UCSD-AML1 (cell line): ENCODE measurements at regions not wholly inside any gene's neighbourhood (a gene's known extent, or its start where the extent isn't known, plus 50 kb on each side); places are given as distances from the start of the nearest gene placed in this dataset.
"Not testable (repeated sequence)": the region's sequence is repeated elsewhere in the genome, so short reads cannot be mapped to it uniquely, and the experiment has no call there.

Experiments used
- DNase-seq: peaks from one replicate; lab custom pipeline; 2025; ENCODE audit not compliant: unreplicated experiment; lab: John Stamatoyannopoulos, UW

DNA sequence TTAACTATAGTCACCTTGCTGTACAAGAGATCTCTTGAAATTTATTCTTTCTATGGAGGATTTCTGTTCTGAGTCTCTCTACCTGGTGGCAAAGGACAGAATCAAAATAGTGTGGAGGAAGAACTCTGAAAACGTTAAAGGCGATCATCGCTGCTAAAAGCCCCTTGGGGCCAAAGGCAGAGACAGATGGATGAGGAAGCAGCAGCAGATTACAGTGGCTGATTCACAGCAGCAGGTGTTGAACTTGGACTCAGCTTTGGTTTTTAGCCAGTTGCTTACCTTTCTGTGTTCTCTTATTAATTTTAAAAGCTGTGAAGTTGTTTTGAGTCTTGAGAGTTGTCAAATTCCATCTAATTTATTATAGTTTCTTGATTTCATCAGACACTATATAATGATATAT, 956.1 kb upstream of the GOT2 start:
- DNase-seq, result no peak

DNA sequence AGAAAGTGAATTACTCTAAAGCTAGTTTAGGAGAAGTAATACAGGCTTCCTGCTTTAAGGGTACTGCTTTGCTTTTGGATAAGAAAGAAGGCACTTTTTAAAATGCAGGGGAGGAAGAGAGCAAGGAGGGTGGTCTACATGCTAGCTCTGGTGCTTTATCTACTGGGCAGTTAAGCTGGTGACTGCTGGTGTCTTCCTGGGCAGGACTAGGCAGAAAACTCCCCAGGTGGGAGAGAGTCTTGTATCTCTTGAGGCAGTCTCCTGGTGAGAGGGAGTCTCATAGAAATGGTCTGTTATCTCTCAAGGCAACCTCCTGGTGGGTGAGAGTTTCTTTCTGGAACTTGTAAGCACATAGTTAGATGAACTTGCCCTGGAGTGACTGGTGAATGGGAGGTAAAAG, 953.9 kb upstream of the GOT2 start:
- no peak for DNase-seq

DNA sequence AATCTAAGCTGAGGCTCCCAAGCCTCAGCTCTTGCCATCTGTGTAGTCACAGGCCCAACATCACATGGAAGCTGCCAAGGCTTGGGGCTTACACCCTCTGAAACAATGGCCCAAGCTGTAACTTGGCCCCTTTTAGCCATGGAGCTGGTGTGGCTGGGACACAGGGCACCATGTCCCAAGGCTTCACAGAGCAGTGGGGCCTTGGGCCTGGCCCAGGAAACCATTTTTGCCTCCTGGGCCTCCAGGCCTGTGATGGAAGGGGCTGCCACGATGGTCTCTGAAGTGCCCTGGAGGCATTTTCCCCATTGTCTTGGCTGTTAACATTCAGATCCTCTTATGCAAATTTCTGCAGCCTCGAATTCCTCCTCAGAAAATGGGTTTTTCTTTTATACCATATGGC, 952.3 kb upstream of the GOT2 start:
- DNase-seq, result no peak

DNA sequence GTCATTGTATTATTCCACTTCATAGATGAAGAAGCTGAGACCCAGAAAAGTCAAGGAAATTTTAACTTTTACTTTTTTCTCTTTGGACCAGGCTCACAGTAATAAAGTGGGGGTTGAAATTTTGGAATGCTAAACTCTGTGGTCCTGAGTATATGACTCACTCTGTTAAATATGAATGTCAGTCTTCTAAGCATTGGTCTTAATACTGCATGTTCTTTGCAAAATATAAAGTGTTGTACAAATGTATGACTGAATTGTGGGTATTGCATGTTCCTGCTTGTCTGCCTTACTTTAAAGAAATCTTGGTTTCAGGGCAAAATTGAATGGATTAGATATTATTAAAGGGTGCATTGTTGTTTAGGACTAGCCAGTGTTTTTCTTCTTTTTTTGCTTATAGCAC, 950.8 kb upstream of the GOT2 start:
- DNase-seq, result no peak

DNA sequence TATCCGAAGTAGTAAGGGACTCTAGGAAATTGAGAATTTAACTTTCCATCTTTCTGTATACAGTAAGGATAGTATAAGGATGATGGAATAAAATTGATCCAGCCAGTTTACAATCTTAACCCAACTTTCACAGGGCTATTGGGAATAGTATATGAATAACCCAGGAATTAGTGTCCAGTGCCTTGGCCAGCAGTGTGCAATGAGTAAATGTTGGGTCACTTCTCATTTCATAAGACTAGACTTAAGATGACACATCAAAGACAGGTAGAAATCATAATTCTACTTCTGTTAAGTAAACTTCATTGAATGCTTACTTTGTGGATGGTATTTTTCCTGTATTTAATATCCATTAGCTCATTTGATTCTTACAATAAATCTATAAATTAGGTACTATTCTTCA, 949.6 kb upstream of the GOT2 start:
- DNase-seq, result no peak

DNA sequence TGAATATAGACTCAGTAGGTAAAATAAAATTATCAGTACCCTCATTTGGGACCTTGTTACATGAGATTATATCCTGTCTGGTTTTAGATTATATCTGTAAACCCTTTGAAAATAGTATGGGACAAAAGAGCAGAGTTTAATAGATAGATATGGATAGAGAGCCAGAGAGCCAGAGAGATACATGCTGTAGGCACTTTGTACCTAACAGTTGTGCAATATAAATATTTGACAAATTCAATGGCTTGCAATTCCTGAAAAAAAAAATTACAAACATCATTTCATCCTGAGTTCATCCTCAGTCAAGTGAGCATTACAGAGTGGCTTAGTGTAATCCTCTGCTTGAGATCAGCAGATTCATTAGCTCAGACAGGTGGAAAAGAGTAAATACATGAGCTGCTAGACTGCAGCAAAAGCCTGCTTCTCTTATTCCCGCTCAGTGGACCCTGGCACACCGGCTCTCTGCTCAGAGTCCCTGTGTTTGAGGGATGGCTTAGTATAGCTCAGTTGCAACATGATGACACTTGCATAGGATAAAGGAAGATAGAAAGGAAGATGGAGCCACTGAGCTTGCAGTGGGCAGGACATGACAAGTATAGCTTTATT, 931.6 kb upstream of the GOT2 start:
- no peak for DNase-seq

DNA sequence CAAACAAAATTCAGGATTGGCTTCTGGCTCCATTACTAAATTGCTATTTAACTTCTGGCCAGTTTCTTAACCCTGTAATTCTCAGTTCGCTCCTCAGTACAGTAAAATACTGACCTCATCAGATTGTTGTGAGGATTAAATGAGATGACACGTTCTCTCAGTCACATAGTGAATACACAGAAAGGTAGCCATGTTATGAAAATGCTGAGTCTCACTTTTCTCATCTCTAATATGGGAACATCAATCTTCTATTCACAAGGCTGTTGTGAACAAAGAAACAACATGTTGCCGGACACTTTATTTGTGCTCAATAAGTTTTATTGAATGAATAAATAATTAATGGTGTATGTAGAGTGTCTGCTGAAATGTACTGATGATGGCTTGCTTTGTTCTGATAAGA, 924.5 kb upstream of the GOT2 start:
- DNase-seq, result no peak

DNA sequence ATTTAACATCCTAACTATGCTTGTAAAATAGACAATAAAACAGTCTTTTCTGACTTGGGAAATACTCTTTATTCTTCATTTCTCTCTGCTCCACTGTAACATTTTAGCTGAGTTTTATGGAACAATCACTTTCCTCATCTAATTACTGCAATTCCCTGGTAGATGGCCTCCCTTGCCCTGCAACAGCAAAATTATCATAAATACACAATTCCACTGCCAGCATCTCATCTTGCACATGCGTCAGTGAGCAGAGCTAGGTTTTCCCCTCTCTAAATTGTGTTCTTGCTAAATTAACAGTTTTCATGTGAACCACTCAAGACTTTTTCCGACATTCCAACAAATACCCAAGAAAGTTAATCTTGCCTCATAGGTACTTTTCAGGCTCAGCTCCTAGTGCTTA, 920.9 kb upstream of the GOT2 start:
- no peak for DNase-seq

DNA sequence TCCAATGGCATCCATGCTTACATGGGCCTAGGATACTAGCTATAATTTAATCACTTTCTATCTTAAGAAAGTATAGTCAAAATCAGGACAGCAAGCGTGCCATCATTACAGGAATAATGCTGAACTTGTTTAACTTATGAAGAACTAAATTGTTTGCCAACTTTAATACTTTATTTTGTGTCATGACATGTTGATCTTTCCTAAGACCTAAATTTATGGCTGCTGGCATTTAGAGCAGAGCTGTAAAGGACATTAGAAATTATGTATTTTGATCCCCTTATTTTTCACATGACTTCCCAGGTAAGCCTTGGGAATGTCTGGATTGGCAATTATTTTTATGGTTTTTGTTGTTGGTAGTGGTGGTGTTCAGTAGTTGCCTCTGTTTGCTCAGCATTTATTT, 920.3 kb upstream of the GOT2 start:
- no peak for DNase-seq

DNA sequence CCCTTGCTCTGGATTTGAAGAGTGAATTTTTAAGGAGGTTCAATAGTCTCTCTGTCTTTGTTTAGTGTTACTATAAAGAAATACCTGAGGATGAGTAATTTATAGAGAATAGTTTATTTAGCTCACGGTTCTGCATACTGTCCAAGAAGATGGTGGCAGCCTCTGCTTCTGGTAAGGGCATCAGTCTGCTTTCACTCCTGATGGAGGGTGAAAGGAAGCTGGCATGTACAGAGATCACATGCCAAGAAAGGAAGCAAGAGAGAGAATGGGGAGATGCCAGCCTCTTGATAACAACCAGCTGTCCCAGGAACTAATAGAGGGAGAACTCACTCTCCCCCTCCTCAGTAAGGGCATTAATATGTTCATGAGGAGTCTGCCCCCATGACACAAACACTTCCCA, 917.5 kb upstream of the GOT2 start:
- no peak for DNase-seq

DNA sequence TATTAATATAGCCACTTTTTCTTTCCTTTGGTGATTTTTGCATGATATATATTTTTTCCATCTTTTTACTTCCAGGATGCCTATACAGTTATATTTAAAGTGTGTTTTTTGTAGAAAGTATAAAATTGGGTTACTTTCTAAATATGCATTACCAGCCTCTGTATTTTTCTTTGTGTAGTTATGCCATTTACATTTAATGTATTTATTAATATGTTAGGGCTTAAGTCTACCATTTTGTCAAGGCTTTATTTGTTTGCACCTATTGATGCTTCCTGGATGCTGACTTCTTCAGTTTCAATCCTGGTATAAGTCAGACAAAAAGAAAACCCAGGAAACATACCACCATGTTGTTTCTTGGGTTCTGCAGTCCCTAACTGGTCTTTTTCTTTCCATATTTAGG, 911.1 kb upstream of the GOT2 start:
- DNase-seq, result no peak

DNA sequence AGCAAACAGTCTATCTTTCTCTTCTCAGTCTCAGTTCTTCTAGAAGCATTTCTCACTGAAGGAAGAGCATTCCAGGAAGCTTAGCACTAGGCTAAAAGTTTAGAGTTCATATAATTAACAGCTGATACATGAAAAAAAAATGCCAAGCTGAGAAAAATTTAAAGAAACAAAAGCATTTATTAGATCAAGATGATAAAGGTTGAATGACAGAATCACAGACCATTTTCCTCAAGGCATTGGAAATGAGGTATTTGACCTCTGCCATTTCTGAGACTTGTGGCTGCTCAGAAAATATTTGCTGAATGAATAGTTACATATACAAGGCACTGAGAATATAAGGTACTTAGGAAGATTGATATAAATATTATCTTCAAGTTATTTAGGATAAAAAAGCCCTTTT, 901.6 kb upstream of the GOT2 start:
- DNase-seq, result no peak

DNA sequence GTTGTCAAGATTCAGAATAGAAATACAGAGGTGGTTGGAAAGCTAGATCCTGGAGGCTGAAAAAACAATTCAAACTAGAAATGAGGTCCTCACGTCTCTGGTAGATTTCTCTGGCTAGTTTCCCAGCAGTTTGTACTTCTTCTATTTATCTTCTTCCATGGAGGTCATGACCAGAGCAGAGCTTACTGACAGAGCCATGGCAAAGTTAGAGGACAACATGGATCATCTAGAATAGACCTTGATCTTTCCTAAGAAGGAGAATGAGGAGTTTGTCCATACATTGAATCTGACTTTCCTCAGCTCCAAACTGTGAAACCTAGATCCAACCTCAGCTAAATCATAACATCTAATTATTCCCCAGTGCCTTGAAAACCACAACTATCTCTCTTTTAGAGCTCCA, 900.8 kb upstream of the GOT2 start:
- DNase-seq, result no peak

DNA sequence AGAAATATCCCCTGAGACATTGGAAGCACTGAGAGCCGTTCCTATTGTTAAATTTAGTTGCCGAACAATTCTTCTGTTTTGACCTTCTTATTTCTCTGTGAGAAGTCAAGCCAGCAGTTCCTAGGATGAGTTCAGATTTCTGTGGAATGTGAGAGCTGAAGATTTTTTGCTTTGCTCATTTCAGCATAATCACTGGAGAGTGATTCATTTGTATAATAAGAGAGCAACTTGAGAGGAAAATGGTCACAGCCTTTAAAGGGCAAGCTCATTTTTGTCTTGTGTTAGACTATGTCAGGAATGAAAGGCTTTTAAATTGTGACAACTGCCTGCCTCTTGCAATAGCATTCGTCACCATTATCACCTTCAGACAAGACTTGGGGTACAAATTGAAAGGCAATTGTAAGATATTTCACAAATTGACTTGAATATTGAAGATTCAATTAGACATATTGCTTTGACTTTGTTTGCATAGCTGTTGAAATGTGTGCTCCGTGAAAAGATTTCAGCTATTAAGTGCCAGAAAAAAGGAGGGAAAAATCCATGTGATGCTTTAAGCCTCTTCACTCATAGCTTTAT, 900.0 kb upstream of the GOT2 start:
- DNase-seq, result no peak

DNA sequence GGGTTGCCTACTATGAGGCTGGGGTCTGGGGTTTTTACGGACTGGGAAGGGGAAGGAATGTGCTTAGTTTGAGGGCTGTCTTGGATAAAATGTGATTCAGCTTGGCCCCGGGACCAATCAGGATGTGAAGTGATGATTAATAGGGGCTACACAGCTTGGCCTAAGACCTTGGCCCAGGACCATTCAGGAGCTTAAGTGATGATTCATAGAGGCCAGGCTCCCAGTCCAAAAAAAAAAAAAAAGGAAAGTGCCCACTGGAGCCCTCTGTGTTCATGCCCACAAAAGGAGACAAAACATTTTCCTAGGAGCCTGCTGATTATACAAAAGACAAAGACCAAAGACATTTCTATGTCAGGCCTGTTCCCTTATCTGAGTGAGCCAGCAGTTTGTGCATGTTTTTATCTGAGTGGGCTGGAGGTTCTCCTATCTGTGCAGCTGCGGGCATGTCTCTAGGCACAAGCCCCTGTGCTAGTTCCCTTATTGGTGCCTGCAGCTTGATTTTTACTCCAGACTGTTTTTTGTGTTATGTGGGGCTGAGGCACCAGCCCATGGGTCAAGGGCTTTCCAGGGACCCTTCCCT, 898.2 kb upstream of the GOT2 start:
- DNase-seq, result no peak

DNA sequence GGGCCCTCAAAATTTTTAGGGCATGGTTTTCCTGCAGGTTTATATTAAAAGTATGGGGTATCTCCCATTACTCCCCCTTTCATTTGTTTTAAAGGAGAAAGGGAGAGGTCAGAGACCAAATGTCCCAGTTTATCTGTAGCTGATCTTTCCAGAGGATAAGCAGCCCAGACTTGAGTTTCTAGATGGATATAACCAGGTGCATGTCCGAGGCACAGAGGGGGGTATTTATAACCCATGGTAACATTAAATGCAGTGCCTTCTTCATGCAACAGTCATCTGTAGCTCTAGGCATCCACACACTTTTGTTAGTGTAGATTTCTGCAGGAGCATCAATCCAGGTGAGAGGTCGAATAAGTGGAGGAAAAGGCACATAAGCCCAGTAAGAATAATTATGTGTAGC, 890.3 kb upstream of the GOT2 start:
- not testable (repeated sequence) for DNase-seq

DNA sequence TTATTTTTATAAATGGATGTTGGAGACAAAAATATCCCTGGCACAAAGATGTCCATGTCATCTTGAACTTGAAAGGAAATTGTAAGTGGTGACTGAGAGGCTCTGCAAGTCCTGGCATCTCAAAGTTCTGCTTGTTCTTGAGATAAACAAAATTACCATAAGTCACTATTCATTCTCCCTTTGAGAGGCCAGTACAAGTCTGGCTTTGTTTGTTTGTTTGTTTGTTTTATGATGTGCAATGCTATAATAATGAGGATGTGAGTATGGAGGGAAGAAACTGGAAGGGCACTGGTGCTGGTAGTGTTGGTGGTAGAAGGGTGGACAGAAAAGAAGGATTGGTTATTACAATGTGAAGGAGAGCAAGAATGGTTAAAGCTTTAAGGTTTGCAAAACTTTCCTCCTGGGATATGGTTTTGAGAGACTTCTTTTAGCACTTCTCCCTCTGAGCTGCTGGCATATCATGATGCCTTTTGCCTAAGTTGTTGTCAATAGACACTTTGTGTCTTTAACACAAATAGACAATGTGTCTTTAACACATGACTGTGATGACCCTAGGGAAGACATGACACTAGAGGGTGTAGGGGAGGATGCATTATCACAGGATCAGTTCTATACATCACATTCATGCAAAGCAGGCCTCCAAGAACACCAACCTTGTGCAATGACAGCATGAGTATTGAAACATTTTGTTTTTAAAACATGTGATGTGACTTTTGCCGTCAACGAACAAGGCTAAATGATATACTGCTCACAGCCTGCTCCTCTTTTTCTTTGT, 880.5 kb upstream of the GOT2 start:
- no peak for DNase-seq

DNA sequence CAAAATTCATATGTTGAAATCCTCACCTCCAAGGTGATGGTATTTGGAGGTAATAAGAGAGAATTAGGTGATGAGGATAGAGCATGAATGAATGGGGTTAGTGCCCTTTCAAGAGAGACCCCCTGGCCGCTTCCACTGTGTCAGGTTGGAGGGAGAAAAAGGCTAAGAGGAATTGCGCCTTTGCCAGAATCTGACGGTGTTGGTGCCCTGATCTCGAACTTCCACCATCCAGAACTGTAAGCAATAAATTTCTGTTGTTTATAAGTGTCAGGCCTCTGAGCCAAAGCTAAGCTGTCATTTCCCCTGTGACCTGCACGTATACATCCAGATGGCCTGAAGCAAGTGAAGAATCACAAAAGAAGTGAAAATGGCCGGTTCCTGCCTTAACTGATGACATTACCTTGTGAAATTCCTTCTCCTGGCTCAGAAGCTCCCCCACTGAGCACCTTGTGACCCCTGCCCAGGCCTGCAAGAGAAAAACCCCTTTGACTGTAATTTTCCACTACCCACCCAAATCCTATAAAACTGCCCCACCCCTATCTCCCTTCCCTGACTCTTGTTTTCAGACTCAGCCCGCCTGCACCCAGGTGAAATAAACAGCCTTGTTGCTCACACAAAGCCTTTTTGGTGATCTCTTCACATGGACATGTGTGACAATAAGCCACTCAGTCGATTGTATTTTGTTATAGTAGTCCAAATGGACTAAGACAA, 878.9 kb upstream of the GOT2 start:
- not testable (repeated sequence) for DNase-seq

DNA sequence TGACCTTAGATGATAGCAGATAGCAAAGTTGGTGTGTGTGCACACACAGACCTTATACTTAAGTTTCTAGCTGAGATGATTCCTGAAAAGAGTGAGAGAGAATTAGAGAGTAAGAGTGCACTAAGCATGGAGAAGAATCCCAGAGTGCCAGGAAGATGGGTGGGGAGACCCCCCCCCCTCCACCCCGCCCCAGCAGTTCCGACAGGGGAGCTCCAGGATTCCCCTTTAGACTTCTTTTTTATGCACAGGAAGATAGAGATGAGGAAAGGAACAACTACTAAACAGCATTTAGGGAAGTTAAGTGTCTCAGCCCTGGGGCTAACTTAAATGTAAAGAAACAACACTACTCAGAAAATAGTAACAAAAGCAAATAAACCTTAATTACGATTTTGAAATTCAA, 878.0 kb upstream of the GOT2 start:
- DNase-seq, result no peak

DNA sequence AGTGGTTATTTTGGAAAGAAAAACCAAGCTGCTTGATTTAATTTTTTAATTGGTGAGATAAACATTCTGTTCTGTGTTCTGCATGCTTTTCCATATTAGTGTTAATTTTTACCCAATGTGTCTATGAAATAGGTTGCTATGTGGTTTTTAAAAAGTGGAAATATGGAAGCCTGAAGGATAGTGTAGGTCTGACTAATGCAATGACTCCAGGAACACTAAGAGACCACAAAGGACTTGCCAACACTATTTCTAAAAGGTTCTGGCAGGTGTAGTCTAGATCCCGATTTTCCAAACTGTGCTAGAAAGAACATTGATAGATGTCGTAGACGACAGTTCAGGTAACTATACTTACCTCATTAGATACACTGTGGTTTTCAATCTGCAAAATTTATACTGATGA, 877.4 kb upstream of the GOT2 start:
- no peak for DNase-seq

DNA sequence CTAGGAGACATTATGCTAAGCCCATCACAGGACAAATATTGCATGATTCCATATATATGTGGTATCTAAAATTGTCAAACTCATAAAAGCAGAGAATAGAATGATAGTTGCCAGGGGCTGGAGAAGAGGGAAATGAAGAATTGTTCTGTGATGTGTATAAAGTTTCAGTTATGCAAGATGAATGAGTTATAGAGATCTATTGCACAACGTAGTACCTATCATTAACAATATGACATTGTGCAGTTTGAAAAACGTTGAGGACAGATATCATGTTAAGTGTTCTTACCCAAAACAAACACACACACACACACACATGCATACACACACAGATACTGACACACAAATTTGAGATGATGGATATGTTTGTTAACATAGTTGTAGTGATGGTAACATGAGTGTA, 871.6 kb upstream of the GOT2 start:
- DNase-seq, result no peak

DNA sequence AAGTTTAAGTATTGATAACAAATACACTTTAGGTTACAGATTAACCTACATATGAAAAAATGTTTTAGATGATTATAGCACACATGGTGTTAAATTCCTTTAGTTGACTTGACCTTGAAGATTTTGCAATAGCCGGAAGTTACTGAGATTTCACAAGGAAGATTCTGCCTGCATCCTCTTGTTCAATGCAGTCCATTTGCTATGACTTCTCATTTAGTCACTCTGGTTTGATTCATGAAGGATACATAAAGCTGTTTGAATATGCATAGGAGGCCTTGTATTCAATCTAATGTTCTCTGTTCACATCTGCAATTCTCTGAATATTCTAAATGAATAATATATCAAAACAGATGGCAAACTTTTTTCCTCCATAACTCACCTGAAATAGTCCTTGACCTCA, 870.2 kb upstream of the GOT2 start:
- DNase-seq, result no peak
